Gastroesophageal sphincter (tissue), 3 donors: ENCODE measurements at regions not wholly inside any gene's neighbourhood (a gene's known extent, or its start where the extent isn't known, plus 50 kb on each side); places are given as distances from the start of the nearest gene placed in this dataset.
"Not testable (repeated sequence)": the region's sequence is repeated elsewhere in the genome, so short reads cannot be mapped to it uniquely, and the experiment has no call there.

Experiments
- EP300 ChIP-seq: sonication (generic); formaldehyde crosslinking; IDR thresholded peaks from one replicate; pipeline ENCODE4 v1.6.1; 2017; ENCODE audit warnings: antibody characterized with exemption, mild to moderate bottlenecking
- POLR2A ChIP-seq, 2 donors: fragments of 450-650 bp; IDR thresholded peaks; one replicate each; pipeline ENCODE4 v1.6.1; 2017; ENCODE audit warnings: antibody characterized with exemption in 2 of 2, mild to moderate bottlenecking in 2 of 2, moderate library complexity in 1 of 2
- POLR2AphosphoS5 ChIP-seq: sonication (generic); formaldehyde crosslinking; IDR thresholded peaks from one replicate; pipeline ENCODE4 v1.6.1; 2017; ENCODE audit warnings: antibody characterized with exemption
- TF ChIP-seq, protein P1 (sequence below), 4 experiments: fragments of 200-600 bp in 2 of 4; fragments of 450-650 bp in 2 of 4; sonication (generic) in 1 of 4; IDR thresholded peaks; one replicate each; pipeline ENCODE4 v1.5.1; 2017 to 2019; ENCODE audit warnings: antibody characterized with exemption in 4 of 4, mild to moderate bottlenecking in 2 of 4, moderate library complexity in 2 of 4

DNA sequence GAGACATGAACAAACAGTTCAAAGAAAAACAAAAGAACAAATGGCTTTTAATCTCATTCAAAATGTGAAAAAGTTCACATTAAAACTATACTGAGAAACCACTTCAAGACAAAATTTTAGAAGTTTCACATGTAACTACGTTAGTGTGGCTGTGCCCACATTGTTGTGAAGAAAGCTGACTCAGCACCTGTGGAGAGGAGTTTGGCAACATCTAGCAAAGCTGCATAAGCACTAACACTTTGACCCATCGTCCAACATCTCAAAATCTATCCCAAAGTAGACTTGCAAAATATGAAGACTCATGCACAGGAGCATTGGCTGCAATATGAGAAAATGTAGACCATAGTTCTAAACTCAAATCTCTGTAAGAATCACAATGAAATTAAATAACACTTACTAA, 87.4 kb downstream of the NAPG start:
- TF ChIP-seq, protein P1, sequence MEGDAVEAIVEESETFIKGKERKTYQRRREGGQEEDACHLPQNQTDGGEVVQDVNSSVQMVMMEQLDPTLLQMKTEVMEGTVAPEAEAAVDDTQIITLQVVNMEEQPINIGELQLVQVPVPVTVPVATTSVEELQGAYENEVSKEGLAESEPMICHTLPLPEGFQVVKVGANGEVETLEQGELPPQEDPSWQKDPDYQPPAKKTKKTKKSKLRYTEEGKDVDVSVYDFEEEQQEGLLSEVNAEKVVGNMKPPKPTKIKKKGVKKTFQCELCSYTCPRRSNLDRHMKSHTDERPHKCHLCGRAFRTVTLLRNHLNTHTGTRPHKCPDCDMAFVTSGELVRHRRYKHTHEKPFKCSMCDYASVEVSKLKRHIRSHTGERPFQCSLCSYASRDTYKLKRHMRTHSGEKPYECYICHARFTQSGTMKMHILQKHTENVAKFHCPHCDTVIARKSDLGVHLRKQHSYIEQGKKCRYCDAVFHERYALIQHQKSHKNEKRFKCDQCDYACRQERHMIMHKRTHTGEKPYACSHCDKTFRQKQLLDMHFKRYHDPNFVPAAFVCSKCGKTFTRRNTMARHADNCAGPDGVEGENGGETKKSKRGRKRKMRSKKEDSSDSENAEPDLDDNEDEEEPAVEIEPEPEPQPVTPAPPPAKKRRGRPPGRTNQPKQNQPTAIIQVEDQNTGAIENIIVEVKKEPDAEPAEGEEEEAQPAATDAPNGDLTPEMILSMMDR (IDR thresholded peaks at IDR 0.05), result not testable (repeated sequence)
- not testable (repeated sequence) for TF ChIP-seq POLR2A (IDR thresholded peaks at IDR 0.05); EP300; POLR2AphosphoS5
